ENCODE measurements at regions not wholly inside any gene's neighbourhood (a gene's known extent, or its start where the extent isn't known, plus 50 kb on each side); places are given as distances from the start of the nearest gene placed in this dataset.

- Histone ChIP-seq H3K36me3 (ENCODE audit: control insufficient read depth, insufficient read depth, low read length) (no peaks in the 10 kb centered on the region), H3K27ac (ENCODE audit: insufficient read depth, low read length, poor library complexity, severe bottlenecking) (no peak overlapping the region), H3K27me3 (replicated peaks; ENCODE audit: control insufficient read depth, insufficient read depth, low read length, poor library complexity, severe bottlenecking) (no peaks in the 10 kb centered on the region), H3K4me1 (ENCODE audit: control insufficient read depth, insufficient read depth, low read length, poor library complexity, severe bottlenecking) (no peaks in the 10 kb centered on the region), H3K4me3 (ENCODE audit: insufficient read depth, low read depth, low read length, poor library complexity, severe bottlenecking) (no peak overlapping the region), H3K9me3 (ENCODE audit: control insufficient read depth, low read length) (no peaks in the 10 kb centered on the region)
- no peak for DNase-seq
These were observed 538.6 kb upstream of the MIR17HG start for GRCh38 chr13:90808838-90809237.

- no peaks in the 10 kb centered on the region for H3K36me3 ChIP-seq (ENCODE audit: control insufficient read depth, insufficient read depth, low read length)
- H3K9me3 ChIP-seq (ENCODE audit: control insufficient read depth, low read length): no peaks in the 10 kb centered on the region
- no peaks in the 10 kb centered on the region for H3K4me1 ChIP-seq (ENCODE audit: control insufficient read depth, insufficient read depth, low read length, poor library complexity, severe bottlenecking)
- H3K4me3 ChIP-seq (ENCODE audit: insufficient read depth, low read depth, low read length, poor library complexity, severe bottlenecking): no peak overlapping the region
- H3K27ac ChIP-seq (ENCODE audit: insufficient read depth, low read length, poor library complexity, severe bottlenecking): no peak overlapping the region
- no peaks in the 10 kb centered on the region for H3K27me3 ChIP-seq (replicated peaks; ENCODE audit: control insufficient read depth, insufficient read depth, low read length, poor library complexity, severe bottlenecking)
- DNase-seq: no peak
These were observed 523.5 kb upstream of the MIR17HG start for GRCh38 chr13:90824032-90824431.

DNA sequence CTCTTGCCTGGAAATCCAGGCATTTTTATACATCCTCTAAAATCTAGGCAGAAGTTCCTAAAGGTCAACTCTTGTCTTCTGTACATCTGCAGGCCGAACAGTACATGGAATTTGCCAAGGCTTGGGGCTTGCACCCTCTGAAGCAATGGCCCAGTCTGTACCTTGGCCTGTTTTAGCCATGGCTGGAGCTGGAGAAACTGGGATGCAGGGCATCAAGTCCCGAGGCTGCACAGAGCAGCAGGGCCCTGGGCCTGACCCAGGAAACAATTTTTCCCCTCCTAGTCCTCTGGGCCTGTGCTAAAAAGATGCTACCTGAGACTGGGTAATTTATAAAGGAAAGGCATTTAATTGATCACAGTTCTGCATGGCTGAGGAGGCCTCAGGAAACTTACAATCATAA, 520.8 kb upstream of the MIR17HG start:
- H3K27me3 ChIP-seq (replicated peaks; ENCODE audit: control insufficient read depth, insufficient read depth, low read length, poor library complexity, severe bottlenecking): no peaks in the 10 kb centered on the region
- no peak overlapping the region for H3K4me3 ChIP-seq (ENCODE audit: insufficient read depth, low read depth, low read length, poor library complexity, severe bottlenecking)
- no peak overlapping the region for H3K27ac ChIP-seq (ENCODE audit: insufficient read depth, low read length, poor library complexity, severe bottlenecking)
- no peak for DNase-seq
- no peaks in the 10 kb centered on the region for H3K36me3 ChIP-seq (ENCODE audit: control insufficient read depth, insufficient read depth, low read length)
- no peaks in the 10 kb centered on the region for H3K9me3 ChIP-seq (ENCODE audit: control insufficient read depth, low read length)
- H3K4me1 ChIP-seq (ENCODE audit: control insufficient read depth, insufficient read depth, low read length, poor library complexity, severe bottlenecking): no peaks in the 10 kb centered on the region

GRCh38 chr13:90830782-90831181, 516.7 kb upstream of the MIR17HG start:
- Histone ChIP-seq H3K4me1 (ENCODE audit: control insufficient read depth, insufficient read depth, low read length, poor library complexity, severe bottlenecking) (no peaks in the 10 kb centered on the region), H3K4me3 (ENCODE audit: insufficient read depth, low read depth, low read length, poor library complexity, severe bottlenecking) (no peak overlapping the region), H3K27me3 (replicated peaks; ENCODE audit: control insufficient read depth, insufficient read depth, low read length, poor library complexity, severe bottlenecking) (no peaks in the 10 kb centered on the region), H3K36me3 (ENCODE audit: control insufficient read depth, insufficient read depth, low read length) (no peaks in the 10 kb centered on the region), H3K9me3 (ENCODE audit: control insufficient read depth, low read length) (no peaks in the 10 kb centered on the region), H3K27ac (ENCODE audit: insufficient read depth, low read length, poor library complexity, severe bottlenecking) (no peak overlapping the region)
- no peak for DNase-seq

- Histone ChIP-seq H3K9me3 (ENCODE audit: control insufficient read depth, low read length) (no peaks in the 10 kb centered on the region), H3K4me1 (ENCODE audit: control insufficient read depth, insufficient read depth, low read length, poor library complexity, severe bottlenecking) (no peaks in the 10 kb centered on the region), H3K4me3 (ENCODE audit: insufficient read depth, low read depth, low read length, poor library complexity, severe bottlenecking) (no peak overlapping the region), H3K36me3 (ENCODE audit: control insufficient read depth, insufficient read depth, low read length) (no peaks in the 10 kb centered on the region), H3K27ac (ENCODE audit: insufficient read depth, low read length, poor library complexity, severe bottlenecking) (no peak overlapping the region), H3K27me3 (replicated peaks; ENCODE audit: control insufficient read depth, insufficient read depth, low read length, poor library complexity, severe bottlenecking) (no peaks in the 10 kb centered on the region)
- DNase-seq: no peak
These were observed 513.5 kb upstream of the MIR17HG start for GRCh38 chr13:90833951-90834350.

DNA sequence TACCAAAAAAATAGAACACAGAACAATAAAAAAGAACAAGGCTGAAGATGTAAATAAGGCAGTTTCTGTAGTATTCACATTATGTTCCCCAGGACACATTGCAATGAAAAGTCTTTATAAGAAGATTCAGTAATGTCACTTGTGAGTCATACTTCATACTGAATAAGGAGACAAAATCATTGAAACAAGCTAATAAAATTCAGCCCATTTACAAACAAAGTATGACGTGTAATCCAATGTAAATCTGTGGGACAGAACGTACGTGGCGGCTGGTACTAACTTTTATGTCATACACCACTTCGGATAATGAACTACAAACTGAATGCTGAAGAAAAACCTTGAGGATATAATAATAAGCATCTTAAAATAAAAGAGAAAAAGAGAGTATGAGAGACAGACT, 512.8 kb upstream of the MIR17HG start:
- H3K9me3 ChIP-seq (ENCODE audit: control insufficient read depth, low read length): no peaks in the 10 kb centered on the region
- no peak for DNase-seq
- H3K36me3 ChIP-seq (ENCODE audit: control insufficient read depth, insufficient read depth, low read length): no peaks in the 10 kb centered on the region
- H3K27ac ChIP-seq (ENCODE audit: insufficient read depth, low read length, poor library complexity, severe bottlenecking): no peak overlapping the region
- H3K27me3 ChIP-seq (replicated peaks; ENCODE audit: control insufficient read depth, insufficient read depth, low read length, poor library complexity, severe bottlenecking): no peaks in the 10 kb centered on the region
- H3K4me3 ChIP-seq (ENCODE audit: insufficient read depth, low read depth, low read length, poor library complexity, severe bottlenecking): no peak overlapping the region
- H3K4me1 ChIP-seq (ENCODE audit: control insufficient read depth, insufficient read depth, low read length, poor library complexity, severe bottlenecking): no peaks in the 10 kb centered on the region

GRCh38 chr13:90835826-90836225, 511.7 kb upstream of the MIR17HG start:
- Histone ChIP-seq H3K4me3 (ENCODE audit: insufficient read depth, low read depth, low read length, poor library complexity, severe bottlenecking) (no peak overlapping the region), H3K36me3 (ENCODE audit: control insufficient read depth, insufficient read depth, low read length) (no peaks in the 10 kb centered on the region), H3K9me3 (ENCODE audit: control insufficient read depth, low read length) (no peaks in the 10 kb centered on the region), H3K4me1 (ENCODE audit: control insufficient read depth, insufficient read depth, low read length, poor library complexity, severe bottlenecking) (no peaks in the 10 kb centered on the region), H3K27me3 (replicated peaks; ENCODE audit: control insufficient read depth, insufficient read depth, low read length, poor library complexity, severe bottlenecking) (no peaks in the 10 kb centered on the region), H3K27ac (ENCODE audit: insufficient read depth, low read length, poor library complexity, severe bottlenecking) (no peak overlapping the region)
- no peak for DNase-seq

DNA sequence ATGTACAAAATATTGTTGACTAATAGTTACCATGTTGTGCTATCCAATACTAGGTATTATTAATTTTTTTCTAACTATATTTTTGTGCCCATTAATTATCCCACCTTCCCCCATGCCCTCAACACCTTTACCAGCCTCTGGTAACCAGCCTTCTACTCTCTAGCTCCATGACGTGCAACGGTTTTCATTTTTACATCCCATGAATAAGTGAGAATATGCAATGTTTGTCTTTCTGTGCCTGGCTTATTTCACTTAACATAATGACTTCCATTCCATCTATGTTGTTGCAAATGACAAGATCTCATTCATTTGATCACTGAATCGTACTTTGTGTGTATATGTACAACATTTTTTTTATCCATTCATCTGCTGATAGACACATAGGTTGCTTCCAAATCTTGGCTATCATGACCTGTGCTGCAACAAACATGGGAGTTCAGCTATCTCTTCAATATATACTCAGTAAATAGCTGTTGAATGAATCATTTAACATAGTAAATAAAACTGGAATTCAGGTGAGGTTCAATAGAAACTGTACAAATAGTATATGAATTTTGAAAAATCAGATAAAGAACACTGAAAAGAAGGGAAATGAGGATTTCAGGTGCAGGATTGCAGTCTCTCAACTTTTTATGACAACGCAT, 509.0 kb upstream of the MIR17HG start:
- H3K36me3 ChIP-seq (ENCODE audit: control insufficient read depth, insufficient read depth, low read length): no peaks in the 10 kb centered on the region
- no peak for DNase-seq
- no peaks in the 10 kb centered on the region for H3K4me1 ChIP-seq (ENCODE audit: control insufficient read depth, insufficient read depth, low read length, poor library complexity, severe bottlenecking)
- no peaks in the 10 kb centered on the region for H3K9me3 ChIP-seq (ENCODE audit: control insufficient read depth, low read length)
- H3K27me3 ChIP-seq (replicated peaks; ENCODE audit: control insufficient read depth, insufficient read depth, low read length, poor library complexity, severe bottlenecking): no peaks in the 10 kb centered on the region
- no peak overlapping the region for H3K27ac ChIP-seq (ENCODE audit: insufficient read depth, low read length, poor library complexity, severe bottlenecking)
- no peak overlapping the region for H3K4me3 ChIP-seq (ENCODE audit: insufficient read depth, low read depth, low read length, poor library complexity, severe bottlenecking)

GRCh38 chr13:90839061-90839460, 508.4 kb upstream of the MIR17HG start:
- DNase-seq: no peak
- Histone ChIP-seq H3K36me3 (ENCODE audit: control insufficient read depth, insufficient read depth, low read length) (no peaks in the 10 kb centered on the region), H3K9me3 (ENCODE audit: control insufficient read depth, low read length) (no peaks in the 10 kb centered on the region), H3K27me3 (replicated peaks; ENCODE audit: control insufficient read depth, insufficient read depth, low read length, poor library complexity, severe bottlenecking) (no peaks in the 10 kb centered on the region), H3K4me3 (ENCODE audit: insufficient read depth, low read depth, low read length, poor library complexity, severe bottlenecking) (no peak overlapping the region), H3K27ac (ENCODE audit: insufficient read depth, low read length, poor library complexity, severe bottlenecking) (no peak overlapping the region), H3K4me1 (ENCODE audit: control insufficient read depth, insufficient read depth, low read length, poor library complexity, severe bottlenecking) (no peaks in the 10 kb centered on the region)

DNA sequence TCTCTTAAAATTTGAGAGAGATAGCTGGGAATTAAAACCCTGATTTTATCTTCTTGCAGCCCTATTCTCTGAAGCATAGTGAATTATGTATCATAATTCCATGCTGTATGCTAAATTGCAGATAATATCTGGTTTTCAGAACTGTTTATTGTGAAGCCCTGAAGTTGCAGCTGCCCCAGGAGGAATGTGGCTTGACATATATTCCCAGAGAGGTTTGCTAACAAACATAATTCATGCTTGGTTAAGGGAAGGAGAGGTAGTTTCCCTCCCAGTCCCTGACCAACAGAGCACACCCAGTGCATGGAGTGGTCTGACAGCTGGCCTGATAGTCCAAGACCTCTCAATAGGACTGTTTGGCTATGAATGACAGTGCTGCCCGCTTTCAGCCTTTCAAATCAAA, 500.6 kb upstream of the MIR17HG start:
- no peak for DNase-seq
- Histone ChIP-seq H3K4me3 (ENCODE audit: insufficient read depth, low read depth, low read length, poor library complexity, severe bottlenecking) (no peak overlapping the region), H3K36me3 (ENCODE audit: control insufficient read depth, insufficient read depth, low read length) (no peaks in the 10 kb centered on the region), H3K4me1 (ENCODE audit: control insufficient read depth, insufficient read depth, low read length, poor library complexity, severe bottlenecking) (no peaks in the 10 kb centered on the region), H3K9me3 (ENCODE audit: control insufficient read depth, low read length) (no peaks in the 10 kb centered on the region), H3K27ac (ENCODE audit: insufficient read depth, low read length, poor library complexity, severe bottlenecking) (no peak overlapping the region), H3K27me3 (replicated peaks; ENCODE audit: control insufficient read depth, insufficient read depth, low read length, poor library complexity, severe bottlenecking) (no peaks in the 10 kb centered on the region)

Data from effector memory CD4-positive, alpha-beta T cell (primary cell).